ENCODE measurements at regions not wholly inside any gene's neighbourhood (a gene's known extent, or its start where the extent isn't known, plus 50 kb on each side); places are given as distances from the start of the nearest gene placed in this dataset.

DNA sequence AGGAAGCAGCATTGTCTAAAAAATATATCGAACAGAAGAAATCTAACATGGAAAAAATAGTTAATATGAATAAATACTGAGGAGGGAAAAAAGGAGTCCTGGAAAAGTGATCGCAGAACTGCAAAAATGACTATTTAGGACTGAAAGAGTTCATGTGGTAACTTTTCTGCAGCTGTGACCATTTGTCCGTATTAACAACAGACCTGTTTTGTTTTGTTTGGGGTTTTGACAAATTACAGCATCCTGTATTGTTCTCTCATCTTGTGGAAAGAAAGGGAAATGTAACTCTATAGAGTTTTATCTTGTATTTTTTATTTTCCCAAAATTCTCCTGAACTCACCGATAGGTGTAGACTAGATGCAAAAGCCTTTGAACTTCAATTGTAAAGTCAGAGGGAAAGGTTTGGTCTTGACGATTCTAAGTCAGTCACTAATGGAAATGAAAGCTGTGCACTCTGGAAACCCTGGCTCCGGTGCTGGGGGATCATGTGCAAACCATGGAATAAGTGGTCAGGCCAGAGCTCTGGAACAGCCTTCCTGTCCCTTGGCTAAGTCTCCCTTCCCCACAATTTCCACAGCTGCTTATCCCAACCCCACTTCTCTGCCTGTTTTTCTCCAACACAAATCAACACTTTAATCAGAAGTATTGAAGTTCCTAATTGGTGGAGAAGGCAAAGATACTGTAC, 51.2 kb upstream of the MARCKS start:
- DNase-seq, result no peak
- Histone ChIP-seq H3K9me3 (no peaks in the 10 kb centered on the region), H3K36me3 (no peaks in the 10 kb centered on the region), H3K4me1 (no peaks in the 10 kb centered on the region), H3K27me3 (no peaks in the 10 kb centered on the region), H3K4me3 (no peak overlapping the region), H3K27ac (no peak overlapping the region)
- TF ChIP-seq, protein P1, sequence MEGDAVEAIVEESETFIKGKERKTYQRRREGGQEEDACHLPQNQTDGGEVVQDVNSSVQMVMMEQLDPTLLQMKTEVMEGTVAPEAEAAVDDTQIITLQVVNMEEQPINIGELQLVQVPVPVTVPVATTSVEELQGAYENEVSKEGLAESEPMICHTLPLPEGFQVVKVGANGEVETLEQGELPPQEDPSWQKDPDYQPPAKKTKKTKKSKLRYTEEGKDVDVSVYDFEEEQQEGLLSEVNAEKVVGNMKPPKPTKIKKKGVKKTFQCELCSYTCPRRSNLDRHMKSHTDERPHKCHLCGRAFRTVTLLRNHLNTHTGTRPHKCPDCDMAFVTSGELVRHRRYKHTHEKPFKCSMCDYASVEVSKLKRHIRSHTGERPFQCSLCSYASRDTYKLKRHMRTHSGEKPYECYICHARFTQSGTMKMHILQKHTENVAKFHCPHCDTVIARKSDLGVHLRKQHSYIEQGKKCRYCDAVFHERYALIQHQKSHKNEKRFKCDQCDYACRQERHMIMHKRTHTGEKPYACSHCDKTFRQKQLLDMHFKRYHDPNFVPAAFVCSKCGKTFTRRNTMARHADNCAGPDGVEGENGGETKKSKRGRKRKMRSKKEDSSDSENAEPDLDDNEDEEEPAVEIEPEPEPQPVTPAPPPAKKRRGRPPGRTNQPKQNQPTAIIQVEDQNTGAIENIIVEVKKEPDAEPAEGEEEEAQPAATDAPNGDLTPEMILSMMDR (IDR thresholded peaks at IDR 0.05), result no peak
- intact Hi-C loops (cut with DNase I; ENCODE audit: low total_unique reads), result no loop called here

Measured in tibial artery (tissue), 4 donors.